ENCODE measurements at regions not wholly inside any gene's neighbourhood (a gene's known extent, or its start where the extent isn't known, plus 50 kb on each side); places are given as distances from the start of the nearest gene placed in this dataset.
"Not testable (repeated sequence)": the region's sequence is repeated elsewhere in the genome, so short reads cannot be mapped to it uniquely, and the experiment has no call there.

- Mint-ChIP-seq H3K4me1 (peaks cover 10% of the 10 kb centered on the region), H3K27me3 (peaks cover 31% of the 10 kb centered on the region), H3K27ac (peak overlapping the region in 1 of 2 donors; percentile 84)
- H3K4me3 Mint-ChIP-seq, DNase-seq, ATAC-seq, H3K9me3 Mint-ChIP-seq: not testable (repeated sequence)
These were observed 68.7 kb downstream of the PRKAB2 start for GRCh38 chr1:147103416-147104155.

DNA sequence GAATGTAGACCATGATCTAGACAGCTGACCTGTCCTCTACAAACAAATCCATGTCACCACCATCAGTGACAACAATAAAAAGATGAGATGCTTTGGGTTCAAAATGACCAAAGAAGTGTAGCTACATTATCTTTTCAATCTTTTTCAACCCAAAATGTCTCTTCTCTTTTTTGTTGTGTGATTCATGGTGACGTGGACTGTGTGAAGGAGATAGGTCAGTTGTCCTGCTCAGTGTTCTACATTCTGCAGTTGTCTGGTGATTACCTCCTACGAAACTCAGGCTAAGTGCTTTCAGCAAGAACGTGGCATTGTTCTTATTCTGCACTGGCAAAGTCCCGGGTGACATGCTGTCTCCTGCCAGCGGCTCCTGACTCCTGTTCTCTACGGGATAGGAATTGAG lies 73.1 kb downstream of the PRKAB2 start:
- no peak overlapping the region for H3K4me3 Mint-ChIP-seq
- peaks cover 13% of the 10 kb centered on the region for H3K27me3 Mint-ChIP-seq
- DNase-seq: no peak
- peak overlapping the region in 1 of 2 donors; percentile 19 for H3K27ac Mint-ChIP-seq
- peaks cover 8% of the 10 kb centered on the region for H3K4me1 Mint-ChIP-seq
- no peaks in the 10 kb centered on the region for H3K9me3 Mint-ChIP-seq
- no peak for ATAC-seq

- peak in 1 of 2 donors; percentile 27 for DNase-seq
- not testable (repeated sequence) for ATAC-seq, H3K4me1 Mint-ChIP-seq
These were observed 73.8 kb downstream of the PRKAB2 start for GRCh38 chr1:147098338-147098973.

DNA sequence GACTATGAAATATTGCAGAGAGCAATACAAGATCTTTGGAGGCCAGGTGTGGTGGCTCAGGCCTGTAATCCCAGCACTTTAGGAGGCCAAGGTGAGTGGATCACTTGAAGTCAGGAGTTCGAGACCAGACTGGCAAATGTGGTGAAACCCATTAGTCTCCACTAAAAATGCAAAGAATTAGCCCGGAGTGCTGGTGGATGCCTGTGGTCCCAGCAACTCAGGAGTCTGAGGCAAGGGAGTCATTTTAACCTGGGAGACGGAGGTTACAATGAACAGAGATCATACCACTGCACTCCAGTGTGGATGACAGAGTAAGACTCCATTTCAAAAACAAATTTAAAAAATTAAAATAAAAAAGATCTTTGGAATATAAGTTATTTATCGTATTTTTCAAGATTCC lies 76.6 kb downstream of the PRKAB2 start:
- Mint-ChIP-seq H3K9me3 (no peaks in the 10 kb centered on the region), H3K4me3 (no peak overlapping the region), H3K4me1 (peaks cover 8% of the 10 kb centered on the region), H3K27ac (no peak overlapping the region), H3K27me3 (peaks cover 29% of the 10 kb centered on the region)
- DNase-seq: no peak
- no peak for ATAC-seq

More at GRCh38 chr1:147098338-147098973, 73.8 kb downstream of the PRKAB2 start:
- not testable (repeated sequence) for H3K9me3 Mint-ChIP-seq, H3K4me3 Mint-ChIP-seq, H3K27ac Mint-ChIP-seq
- H3K27me3 Mint-ChIP-seq: peaks cover 13% of the 10 kb centered on the region

DNA sequence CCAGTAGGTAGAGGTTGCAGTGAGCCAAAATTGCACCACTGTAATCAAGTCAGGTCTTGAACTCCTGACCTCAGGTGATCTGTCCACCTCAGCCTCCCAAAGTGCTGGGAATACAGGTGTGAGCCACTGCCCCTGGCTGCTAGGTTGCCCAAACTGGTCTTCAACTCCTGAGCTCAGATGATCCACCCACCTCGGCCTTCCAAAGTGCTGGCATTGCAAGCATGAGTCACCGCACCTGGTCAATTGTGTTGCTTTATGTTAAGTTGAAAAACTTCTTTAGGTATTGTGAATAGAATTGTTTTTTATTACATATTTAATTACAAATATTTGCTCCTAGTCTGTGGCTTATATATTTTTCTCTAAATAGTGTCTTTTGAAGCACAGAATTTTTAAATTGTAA lies 80.5 kb downstream of the PRKAB2 start:
- no peak overlapping the region for H3K27ac Mint-ChIP-seq
- H3K9me3 Mint-ChIP-seq: no peaks in the 10 kb centered on the region
- DNase-seq (no peak), ATAC-seq (no peak)
- H3K4me3 Mint-ChIP-seq: no peak overlapping the region
- peaks cover 5% of the 10 kb centered on the region for H3K4me1 Mint-ChIP-seq
- peaks cover 38% of the 10 kb centered on the region for H3K27me3 Mint-ChIP-seq

- Mint-ChIP-seq H3K27ac (no peak overlapping the region), H3K27me3 (peaks cover 38% of the 10 kb centered on the region), H3K9me3 (no peaks in the 10 kb centered on the region), H3K4me3 (peak overlapping the region in 1 of 2 donors; percentile 2), H3K4me1 (peaks cover 14% of the 10 kb centered on the region)
- no peak for DNase-seq
- ATAC-seq: no peak
These were observed 82.8 kb downstream of the PRKAB2 start for GRCh38 chr1:147089457-147089856.

DNA sequence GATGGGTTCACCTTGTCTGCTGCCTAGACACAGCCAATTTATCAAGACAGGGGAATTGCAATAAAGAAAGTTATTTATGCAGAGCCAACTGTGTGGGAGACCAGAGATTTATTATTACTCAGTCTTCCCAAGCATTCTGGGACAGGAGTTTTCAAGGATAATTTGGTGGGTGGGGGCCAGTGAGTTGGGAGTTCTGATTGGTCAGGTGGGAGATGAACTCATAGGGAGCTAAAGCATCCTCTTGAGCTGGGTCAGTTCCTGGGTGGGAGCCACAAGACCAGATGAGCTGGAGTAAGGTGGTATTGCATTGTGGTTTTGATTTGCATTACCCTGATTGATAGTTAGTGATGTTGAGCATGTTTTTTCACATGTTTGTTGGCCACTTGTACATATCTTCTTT lies 86.1 kb downstream of the PRKAB2 start:
- peaks cover 51% of the 10 kb centered on the region for H3K27me3 Mint-ChIP-seq
- DNase-seq: no peak
- H3K9me3 Mint-ChIP-seq: no peaks in the 10 kb centered on the region
- peaks cover 32% of the 10 kb centered on the region for H3K4me1 Mint-ChIP-seq
- H3K27ac Mint-ChIP-seq: no peak overlapping the region
- no peak for ATAC-seq
- H3K4me3 Mint-ChIP-seq: no peak overlapping the region

GRCh38 chr1:147084273-147085096 lies 87.8 kb downstream of the PRKAB2 start:
- H3K4me1 Mint-ChIP-seq: peaks cover 46% of the 10 kb centered on the region
- peak; percentile 86 for ATAC-seq
- H3K27ac Mint-ChIP-seq: peak overlapping the region; percentile 100
- peak overlapping the region; percentile 83 to 92 for H3K4me3 Mint-ChIP-seq
- DNase-seq: peak; percentile 87 to 91
- peaks cover 56% of the 10 kb centered on the region for H3K27me3 Mint-ChIP-seq
- H3K9me3 Mint-ChIP-seq: no peaks in the 10 kb centered on the region

DNA sequence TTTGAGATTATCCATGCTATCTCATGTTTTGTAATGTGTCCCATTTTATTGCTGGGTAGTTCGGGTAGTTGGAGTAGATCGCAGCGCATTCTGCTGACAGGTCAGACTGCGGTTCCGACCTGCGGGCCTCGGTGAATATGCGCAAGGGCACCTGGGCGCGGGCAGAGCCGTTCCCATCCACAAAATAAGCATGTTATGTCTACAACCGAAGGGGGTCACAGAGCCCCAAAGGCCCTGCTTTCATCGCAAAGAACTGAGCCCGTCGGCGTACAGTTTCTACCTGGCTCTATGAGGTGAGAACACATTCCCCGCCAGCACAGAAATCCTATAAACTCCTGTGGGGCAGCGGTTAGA lies 88.4 kb downstream of the PRKAB2 start:
- Mint-ChIP-seq H3K27ac (peak overlapping the region; percentile 100), H3K27me3 (peaks cover 59% of the 10 kb centered on the region), H3K4me3 (peak overlapping the region; percentile 83 to 92), H3K4me1 (peaks cover 48% of the 10 kb centered on the region), H3K9me3 (no peaks in the 10 kb centered on the region)
- DNase-seq (no peak), ATAC-seq (no peak)

DNA sequence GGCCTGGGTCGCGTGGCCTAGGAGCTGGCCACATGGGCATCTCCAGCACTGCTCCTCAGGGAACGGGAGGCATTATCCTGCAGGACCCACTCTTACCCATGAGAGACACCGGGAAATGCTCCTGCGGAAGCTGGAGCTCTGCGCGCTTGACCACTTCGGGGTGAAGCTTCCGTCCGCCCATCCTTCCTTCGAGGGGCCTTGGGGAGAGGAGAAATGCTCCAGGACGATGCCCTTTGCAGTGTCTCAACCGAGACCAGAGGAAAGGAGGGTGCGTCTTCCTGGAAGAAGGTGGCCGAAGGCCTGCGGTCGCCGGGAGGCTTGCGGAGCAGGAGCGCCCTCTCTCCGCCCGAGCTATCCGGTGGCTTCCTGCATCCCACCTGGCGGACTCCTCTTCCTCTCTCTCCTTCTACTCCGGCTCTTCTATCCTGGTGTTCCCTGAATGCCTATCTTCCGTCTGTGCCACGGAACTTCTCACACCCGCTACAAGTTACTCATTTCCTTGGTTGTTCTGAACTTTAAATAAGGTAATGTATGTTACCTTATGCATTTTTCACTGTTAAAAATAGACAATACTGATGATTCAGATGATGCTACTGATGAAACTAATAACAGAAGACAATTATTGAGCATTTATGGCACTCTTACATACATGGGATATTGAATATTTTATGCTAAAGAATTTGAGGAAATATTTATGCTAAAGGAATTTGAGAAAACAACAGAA lies 91.4 kb downstream of the PRKAB2 start:
- ATAC-seq (no peak), DNase-seq (no peak)
- Mint-ChIP-seq H3K4me3 (peak overlapping the region; percentile 78 to 89), H3K27me3 (peaks cover 78% of the 10 kb centered on the region), H3K9me3 (no peaks in the 10 kb centered on the region), H3K27ac (no peak overlapping the region), H3K4me1 (peaks cover 59% of the 10 kb centered on the region)

DNA sequence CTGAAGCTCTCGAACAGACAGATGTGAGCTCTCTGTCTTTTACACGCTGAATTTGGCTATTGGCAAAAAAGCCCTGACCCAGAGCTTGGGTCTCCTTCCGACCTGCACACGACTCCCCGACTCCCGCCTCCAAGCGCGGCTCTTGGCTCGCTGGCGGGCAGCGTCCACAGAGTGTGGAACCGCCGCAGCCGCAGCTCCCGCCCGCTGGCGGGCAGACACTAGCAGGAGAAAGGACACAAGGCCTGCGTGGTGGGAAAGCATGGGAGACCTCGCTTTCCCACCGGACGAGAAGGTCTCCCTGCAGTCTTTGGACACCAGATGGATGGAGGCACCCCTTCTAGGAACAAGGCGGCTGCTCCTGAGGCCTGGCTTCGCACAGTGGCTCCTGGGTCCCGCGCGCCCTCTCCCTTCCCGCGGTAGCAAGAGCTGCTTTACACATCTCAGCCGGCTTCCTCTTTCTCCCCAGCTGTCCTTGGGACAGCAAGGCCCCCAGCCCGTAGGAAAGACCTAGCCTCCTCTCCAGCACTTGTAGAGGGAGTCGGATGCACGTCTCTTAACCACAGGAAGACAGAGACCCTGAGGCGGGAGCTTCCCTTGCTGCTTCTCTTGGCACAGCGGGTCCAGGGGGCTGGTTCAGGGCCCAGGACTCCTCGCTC lies 92.1 kb downstream of the PRKAB2 start:
- ATAC-seq: no peak
- Mint-ChIP-seq H3K4me3 (peak overlapping the region; percentile 78 to 89), H3K27me3 (peaks cover 85% of the 10 kb centered on the region), H3K4me1 (peaks cover 58% of the 10 kb centered on the region), H3K27ac (peak overlapping the region; percentile 38 to 61), H3K9me3 (no peaks in the 10 kb centered on the region)
- peak in 1 of 2 donors; percentile 31 for DNase-seq

GRCh38 chr1:147079400-147080005 lies 92.8 kb downstream of the PRKAB2 start:
- no peak for ATAC-seq
- no peaks in the 10 kb centered on the region for H3K9me3 Mint-ChIP-seq
- peaks cover 91% of the 10 kb centered on the region for H3K27me3 Mint-ChIP-seq
- H3K4me3 Mint-ChIP-seq: peak overlapping the region; percentile 78 to 89
- H3K4me1 Mint-ChIP-seq: peaks cover 52% of the 10 kb centered on the region
- peak overlapping the region in 1 of 2 donors; percentile 61 for H3K27ac Mint-ChIP-seq
- peak in 1 of 2 donors; percentile 38 for DNase-seq

DNA sequence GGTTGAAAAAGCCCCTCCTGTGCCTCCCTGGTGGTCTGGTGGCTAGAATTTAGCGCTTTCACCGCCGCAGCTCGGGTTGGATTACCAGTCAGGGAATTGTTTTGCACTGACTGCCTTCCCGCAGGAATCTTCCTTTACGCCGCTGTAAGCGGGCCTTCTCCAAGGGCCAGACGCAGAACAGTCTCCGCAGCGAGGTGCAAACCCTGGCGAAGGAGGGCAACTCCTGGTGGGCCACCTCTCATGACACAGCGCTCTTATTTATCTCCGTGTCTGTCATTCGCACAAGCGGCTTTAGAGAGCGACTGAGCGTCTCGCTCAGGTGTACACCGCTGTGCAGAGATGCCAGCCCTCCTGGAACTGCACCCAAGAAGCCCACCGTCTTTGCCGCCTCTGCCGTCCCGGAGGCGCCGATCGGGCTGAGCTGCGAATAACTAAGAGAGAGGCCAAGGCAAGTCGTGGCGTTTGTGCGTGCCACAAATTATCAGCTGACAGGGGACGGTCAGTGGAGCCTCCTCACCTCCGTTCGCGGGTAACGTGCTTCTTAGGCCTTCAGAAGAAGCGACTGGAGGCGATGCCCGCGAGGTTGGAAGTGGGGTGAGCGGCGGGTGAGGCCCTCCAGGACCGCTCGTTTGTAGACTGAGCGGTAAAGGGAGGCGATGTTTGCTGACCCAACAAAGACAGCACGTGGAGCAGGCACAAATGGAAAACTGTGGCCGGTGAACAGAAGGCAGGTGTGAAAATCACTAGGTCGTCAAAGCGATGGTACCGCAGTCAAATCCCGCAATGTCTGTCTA lies 93.5 kb downstream of the PRKAB2 start:
- H3K27ac Mint-ChIP-seq: no peak overlapping the region
- H3K4me1 Mint-ChIP-seq: peaks cover 49% of the 10 kb centered on the region
- no peak for ATAC-seq
- no peaks in the 10 kb centered on the region for H3K9me3 Mint-ChIP-seq
- H3K4me3 Mint-ChIP-seq: peak overlapping the region; percentile 78 to 89
- peaks cover 96% of the 10 kb centered on the region for H3K27me3 Mint-ChIP-seq
- DNase-seq: no peak

All from stimulated activated naive CD8-positive, alpha-beta T cell treated with anti-CD3 and anti-CD28 coated beads, Interleukin-15, amount 100 ng/mL, for 72 hours (primary cell).